Naive B cell (primary cell): ENCODE measurements at regions not wholly inside any gene's neighbourhood (a gene's known extent, or its start where the extent isn't known, plus 50 kb on each side); places are given as distances from the start of the nearest gene placed in this dataset.
A peak's percentile ranks its signal among the peaks of the same experiment; 100 is the strongest.
"Not testable (repeated sequence)": the region's sequence is repeated elsewhere in the genome, so short reads cannot be mapped to it uniquely, and the experiment has no call there.

Experiments
- ATAC-seq, 2 donors: fragments of 150-1000 bp; cut with Tn5 transposase; 2 replicates each; pipeline ENCODE4 v1.10.0; 2021; ENCODE audit warnings: low read depth in 2 of 2, mild to moderate bottlenecking in 2 of 2, moderate library complexity in 2 of 2
- DNase-seq: peaks from one replicate; pipeline ENCODE4 v3.0.0; 2022
- H3K27ac Mint-ChIP-seq, 6 donors: one replicate each; pipeline ENCODE4 v1.8.0; 2020 to 2022; ENCODE audit warnings: mild to moderate bottlenecking in 6 of 6, mixed read lengths in 6 of 6, moderate library complexity in 5 of 6, inconsistent platforms in 2 of 6
- H3K27me3 Mint-ChIP-seq, 3 donors: one replicate each; pipeline ENCODE4 v1.8.0; 2021 to 2022; ENCODE audit warnings: mixed read lengths in 3 of 3, mild to moderate bottlenecking in 1 of 3
- H3K36me3 Mint-ChIP-seq, 2 donors: one replicate each; pipeline ENCODE4 v1.8.0; 2020 to 2022; ENCODE audit warnings: mixed read lengths in 2 of 2, inconsistent platforms in 1 of 2, mild to moderate bottlenecking in 1 of 2
- H3K4me1 Mint-ChIP-seq, 3 donors: one replicate each; pipeline ENCODE4 v1.8.0; 2020 to 2022; ENCODE audit warnings: mixed read lengths in 3 of 3, inconsistent platforms in 1 of 3, mild to moderate bottlenecking in 1 of 3, moderate library complexity in 1 of 3
- H3K4me3 Mint-ChIP-seq, 8 donors: one replicate each; pipeline ENCODE4 v1.8.0; 2020 to 2022; ENCODE audit warnings: mild to moderate bottlenecking in 8 of 8, mixed read lengths in 8 of 8, moderate library complexity in 8 of 8, inconsistent platforms in 2 of 8
- H3K9me3 Mint-ChIP-seq, 7 donors: one replicate each; pipeline ENCODE4 v1.8.0; 2020 to 2022; ENCODE audit warnings: mixed read lengths in 7 of 7, mild to moderate bottlenecking in 5 of 7, inconsistent platforms in 2 of 7, moderate library complexity in 1 of 7

- not testable (repeated sequence) for DNase-seq, H3K36me3 Mint-ChIP-seq, H3K4me3 Mint-ChIP-seq, H3K27ac Mint-ChIP-seq, ATAC-seq, H3K9me3 Mint-ChIP-seq, H3K27me3 Mint-ChIP-seq, H3K4me1 Mint-ChIP-seq
Measured at GRCh38 chr14:100431461-100431860, 108.3 kb downstream of the SLC25A47 start.

DNA sequence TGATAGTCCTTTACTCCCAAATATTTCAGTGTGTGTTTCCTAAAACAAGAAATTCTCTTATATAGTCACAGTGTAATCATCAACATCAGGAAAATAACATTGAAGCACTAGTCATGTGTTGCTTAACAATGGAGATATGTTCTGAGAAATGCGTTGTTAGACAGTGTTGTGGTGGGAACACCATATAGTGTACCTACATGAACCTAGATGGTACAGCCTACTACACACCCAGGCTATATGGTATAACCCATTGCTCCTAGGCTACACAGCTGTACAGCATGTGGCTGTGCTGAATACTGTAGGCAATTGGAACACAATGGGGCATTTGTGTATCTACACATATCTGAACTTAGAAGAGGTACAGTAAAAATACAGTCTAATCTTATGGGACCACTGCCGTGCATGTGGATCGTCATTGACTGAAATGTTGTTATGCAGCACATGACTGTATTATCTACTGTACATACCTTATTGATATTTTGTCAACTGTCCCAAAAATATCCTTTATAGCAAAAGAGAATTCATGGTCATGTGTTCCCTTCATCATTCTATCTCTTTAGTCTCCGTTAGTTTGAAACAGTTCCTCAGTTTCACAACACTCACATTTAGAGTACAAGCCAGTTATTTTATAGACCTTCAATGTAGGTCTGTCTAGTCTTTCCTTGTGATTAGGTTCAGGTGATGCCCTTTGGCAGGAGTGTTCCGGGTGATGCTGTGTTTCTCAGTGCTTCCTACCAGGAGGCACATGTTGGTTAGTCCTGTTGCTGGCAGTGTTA, 109.7 kb downstream of the SLC25A47 start:
- H3K9me3 Mint-ChIP-seq = no peaks in the 10 kb centered on the region

GRCh38 chr14:100433428-100433814, 110.3 kb downstream of the SLC25A47 start:
- Mint-ChIP-seq H3K4me1 (peaks cover 6 to 11% (median 6%) of the 10 kb centered on the region in 3 donors), H3K27ac (peak overlapping the region in 1 of 6 donors; percentile 23), H3K4me3 (no peak overlapping the region), H3K9me3 (no peaks in the 10 kb centered on the region), H3K27me3 (no peaks in the 10 kb centered on the region), H3K36me3 (no peaks in the 10 kb centered on the region)
- no peak for ATAC-seq
- no peak for DNase-seq

More for the DNA sequence above, 109.7 kb downstream of the SLC25A47 start:
- peaks cover 6 to 11% (median 6%) of the 10 kb centered on the region in 3 donors for H3K4me1 Mint-ChIP-seq
- ATAC-seq (no peak), DNase-seq (no peak)
- no peak overlapping the region for H3K4me3 Mint-ChIP-seq
- H3K27ac Mint-ChIP-seq = no peak overlapping the region
- H3K36me3 Mint-ChIP-seq = no peaks in the 10 kb centered on the region
- H3K27me3 Mint-ChIP-seq = no peaks in the 10 kb centered on the region

- DNase-seq = no peak
- H3K4me3 Mint-ChIP-seq = no peak overlapping the region
Measured at GRCh38 chr14:100434033-100434601, 111.0 kb downstream of the SLC25A47 start.

GRCh38 chr14:100434911-100435438, 111.8 kb downstream of the SLC25A47 start:
- no peak for ATAC-seq
- DNase-seq = no peak
- Mint-ChIP-seq H3K27me3 (no peaks in the 10 kb centered on the region), H3K36me3 (no peaks in the 10 kb centered on the region), H3K9me3 (no peaks in the 10 kb centered on the region), H3K4me3 (no peak overlapping the region), H3K27ac (peak overlapping the region in 1 of 6 donors; percentile 7), H3K4me1 (peaks cover 6 to 11% (median 6%) of the 10 kb centered on the region in 3 donors)

More at GRCh38 chr14:100434033-100434601, 111.0 kb downstream of the SLC25A47 start:
- H3K27ac Mint-ChIP-seq = peak overlapping the region in 2 of 6 donors; percentile 23 to 67
- peaks cover 6 to 11% (median 6%) of the 10 kb centered on the region in 3 donors for H3K4me1 Mint-ChIP-seq
- ATAC-seq = no peak
- H3K36me3 Mint-ChIP-seq = no peaks in the 10 kb centered on the region
- no peaks in the 10 kb centered on the region for H3K27me3 Mint-ChIP-seq
- H3K9me3 Mint-ChIP-seq = no peaks in the 10 kb centered on the region

DNA sequence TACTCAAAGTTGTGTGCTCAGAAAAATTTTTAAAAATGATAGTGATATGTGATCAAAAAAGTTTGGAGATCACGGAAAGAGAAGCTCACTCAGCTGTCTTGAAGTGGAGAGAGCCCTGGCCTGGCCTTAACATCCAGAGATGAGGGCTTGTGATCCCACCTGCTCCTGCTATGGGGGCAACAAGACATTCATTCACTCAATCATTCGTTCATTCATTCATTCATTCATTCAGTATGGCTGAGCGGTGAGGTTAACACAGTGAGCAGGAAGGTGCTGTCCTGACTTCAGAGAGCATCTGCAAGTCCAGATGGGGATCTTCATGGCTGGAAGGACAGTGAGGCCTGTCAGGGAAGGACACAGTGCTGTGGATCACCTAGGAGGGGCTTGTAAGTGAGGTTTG, 112.3 kb downstream of the SLC25A47 start:
- DNase-seq (no peak), ATAC-seq (no peak)
- no peaks in the 10 kb centered on the region for H3K36me3 Mint-ChIP-seq
- H3K27ac Mint-ChIP-seq = peak overlapping the region in 1 of 6 donors; percentile 1
- no peaks in the 10 kb centered on the region for H3K27me3 Mint-ChIP-seq
- H3K4me1 Mint-ChIP-seq = peaks cover 6 to 11% (median 9%) of the 10 kb centered on the region in 3 donors
- no peaks in the 10 kb centered on the region for H3K9me3 Mint-ChIP-seq
- no peak overlapping the region for H3K4me3 Mint-ChIP-seq

GRCh38 chr14:100436745-100437406, 113.7 kb downstream of the SLC25A47 start:
- no peak overlapping the region for H3K4me3 Mint-ChIP-seq
- no peaks in the 10 kb centered on the region for H3K9me3 Mint-ChIP-seq
- ATAC-seq = no peak
- H3K27ac Mint-ChIP-seq = no peak overlapping the region
- H3K36me3 Mint-ChIP-seq = no peaks in the 10 kb centered on the region
- DNase-seq = no peak
- H3K27me3 Mint-ChIP-seq = no peaks in the 10 kb centered on the region
- peaks cover 8 to 15% (median 9%) of the 10 kb centered on the region in 3 donors for H3K4me1 Mint-ChIP-seq

GRCh38 chr14:100438271-100438670, 115.1 kb downstream of the SLC25A47 start:
- Mint-ChIP-seq H3K27me3 (no peaks in the 10 kb centered on the region), H3K9me3 (no peaks in the 10 kb centered on the region), H3K27ac (peak overlapping the region in 1 of 6 donors; percentile 21), H3K4me3 (no peak overlapping the region), H3K36me3 (no peaks in the 10 kb centered on the region), H3K4me1 (peaks cover 13 to 15% (median 15%) of the 10 kb centered on the region in 3 donors)
- no peak for DNase-seq
- ATAC-seq = no peak

GRCh38 chr14:100438678-100439592, 115.8 kb downstream of the SLC25A47 start:
- no peaks in the 10 kb centered on the region for H3K36me3 Mint-ChIP-seq
- H3K9me3 Mint-ChIP-seq = no peaks in the 10 kb centered on the region
- ATAC-seq = no peak
- no peak overlapping the region for H3K4me3 Mint-ChIP-seq
- H3K27ac Mint-ChIP-seq = peak overlapping the region in 1 of 6 donors; percentile 21
- peaks cover 12 to 15% (median 15%) of the 10 kb centered on the region in 3 donors for H3K4me1 Mint-ChIP-seq
- H3K27me3 Mint-ChIP-seq = no peaks in the 10 kb centered on the region
- DNase-seq = no peak

DNA sequence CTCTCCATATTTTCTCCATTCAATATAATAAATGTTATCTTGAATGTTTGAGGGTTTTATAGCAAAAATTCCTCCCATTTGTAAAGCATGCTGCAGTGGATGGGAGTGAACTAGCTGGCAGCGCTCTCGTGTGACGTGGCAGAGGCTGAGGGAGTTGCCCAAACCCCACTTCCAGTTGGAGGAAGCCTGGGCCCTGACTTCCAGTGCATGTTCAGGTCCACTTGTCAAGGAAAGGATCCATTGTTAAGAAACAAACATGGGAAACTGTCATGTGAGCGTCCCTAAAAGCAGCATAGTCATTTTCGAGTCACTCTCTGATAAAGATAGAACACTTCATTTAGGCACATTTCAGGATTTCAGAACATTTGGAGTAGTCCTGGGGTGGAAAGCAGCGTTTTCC, 116.6 kb downstream of the SLC25A47 start:
- no peaks in the 10 kb centered on the region for H3K27me3 Mint-ChIP-seq
- no peak for ATAC-seq

GRCh38 chr14:100440207-100440631, 117.1 kb downstream of the SLC25A47 start:
- Mint-ChIP-seq H3K27me3 (no peaks in the 10 kb centered on the region), H3K9me3 (no peaks in the 10 kb centered on the region), H3K36me3 (no peaks in the 10 kb centered on the region), H3K4me3 (no peak overlapping the region), H3K27ac (peak overlapping the region in 2 of 6 donors; percentile 9 to 52), H3K4me1 (peaks cover 8 to 15% (median 11%) of the 10 kb centered on the region in 3 donors)
- ATAC-seq = peak in 1 of 2 donors; percentile 32
- peak; percentile 9 for DNase-seq

More for the DNA sequence above, 116.6 kb downstream of the SLC25A47 start:
- H3K4me1 Mint-ChIP-seq = peaks cover 8 to 15% (median 11%) of the 10 kb centered on the region in 3 donors
- no peak for DNase-seq
- no peaks in the 10 kb centered on the region for H3K36me3 Mint-ChIP-seq
- no peak overlapping the region for H3K4me3 Mint-ChIP-seq
- no peaks in the 10 kb centered on the region for H3K9me3 Mint-ChIP-seq
- H3K27ac Mint-ChIP-seq = no peak overlapping the region

DNA sequence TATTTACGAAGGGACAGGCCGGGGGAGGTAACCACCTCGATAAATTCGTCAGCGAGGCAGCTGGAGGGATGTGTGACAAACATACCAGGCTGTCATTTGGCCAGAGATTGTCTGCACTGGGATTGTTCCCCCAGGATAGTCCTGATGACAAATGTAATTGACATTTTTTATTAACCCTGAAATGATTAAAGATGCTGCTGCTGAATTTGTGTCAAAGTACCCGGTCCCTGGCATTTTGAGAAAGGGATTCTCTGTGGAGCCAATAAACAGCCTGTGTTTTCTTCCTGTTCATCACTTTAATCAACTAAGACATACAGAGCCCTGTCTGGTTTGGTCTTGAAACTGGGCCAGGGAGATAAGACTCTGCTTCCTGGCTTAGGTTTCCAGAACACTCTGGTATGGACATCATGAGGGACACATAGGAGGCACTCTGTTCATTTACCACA, 117.6 kb downstream of the SLC25A47 start:
- no peaks in the 10 kb centered on the region for H3K27me3 Mint-ChIP-seq
- DNase-seq (no peak), ATAC-seq (no peak)
- peaks cover 8 to 11% (median 9%) of the 10 kb centered on the region in 3 donors for H3K4me1 Mint-ChIP-seq
- H3K27ac Mint-ChIP-seq = no peak overlapping the region
- no peaks in the 10 kb centered on the region for H3K36me3 Mint-ChIP-seq
- no peak overlapping the region for H3K4me3 Mint-ChIP-seq
- H3K9me3 Mint-ChIP-seq = no peaks in the 10 kb centered on the region
